HG03460 (cell line): ENCODE measurements at regions not wholly inside any gene's neighbourhood (a gene's known extent, or its start where the extent isn't known, plus 50 kb on each side); places are given as distances from the start of the nearest gene placed in this dataset.
"Not testable (repeated sequence)": the region's sequence is repeated elsewhere in the genome, so short reads cannot be mapped to it uniquely, and the experiment has no call there.

Experiments used
- ATAC-seq: cut with Tn5 transposase; IDR thresholded peaks from one replicate; pipeline ENCODE4 v1.9.1; 2021; ENCODE audit not compliant: unreplicated experiment

DNA sequence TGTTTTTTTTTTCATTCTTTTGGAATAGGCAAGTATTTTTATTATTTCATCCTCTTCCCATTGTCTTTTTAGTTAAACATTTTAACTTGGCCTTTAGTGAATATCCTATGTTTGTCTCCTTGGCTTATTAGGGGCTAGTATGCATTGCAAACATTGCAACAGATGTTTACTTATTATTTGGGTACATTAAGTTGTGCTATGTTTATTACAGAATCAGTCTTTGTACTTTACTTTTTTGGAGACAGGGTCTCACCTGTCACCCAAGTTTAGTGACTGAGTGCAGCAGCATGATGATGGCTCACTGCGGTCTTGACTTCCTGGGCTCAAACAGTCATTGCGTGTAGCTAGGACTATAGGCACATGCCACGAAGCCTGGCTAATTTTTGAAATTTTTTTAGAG, 51.1 kb upstream of the NUDT6 start:
- no peak for ATAC-seq

GRCh38 chr4:122976111-122976510, 53.7 kb upstream of the NUDT6 start:
- ATAC-seq, result no peak

GRCh38 chr4:122977103-122977502, 54.7 kb upstream of the NUDT6 start:
- ATAC-seq, result no peak

GRCh38 chr4:122978109-122978508, 55.7 kb upstream of the NUDT6 start:
- ATAC-seq, result no peak

- ATAC-seq, result no peak
These were observed 56.4 kb upstream of the NUDT6 start for GRCh38 chr4:122978789-122979188.

- ATAC-seq, result no peak
These were observed 58.5 kb upstream of the NUDT6 start for GRCh38 chr4:122980860-122981259.

DNA sequence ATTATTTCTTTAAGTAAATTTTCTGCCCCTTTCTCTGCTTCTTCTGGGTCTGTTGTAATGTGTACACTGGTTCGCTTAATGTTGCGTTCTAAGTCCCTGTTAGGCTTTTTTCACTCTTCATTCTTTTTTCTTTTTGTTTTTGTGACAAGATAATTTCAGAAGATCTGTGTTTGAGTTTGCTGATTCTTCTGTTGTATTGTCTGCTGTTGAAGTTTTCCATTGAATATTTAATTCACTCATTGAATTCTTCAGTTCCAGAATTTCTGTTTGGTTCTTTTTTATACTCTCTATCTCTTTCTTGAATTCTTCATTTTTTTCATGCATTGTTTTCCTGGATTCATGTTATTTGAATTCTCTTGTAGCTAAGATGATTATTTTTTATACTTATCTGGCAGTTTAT, 66.3 kb upstream of the NUDT6 start:
- ATAC-seq, result no peak

DNA sequence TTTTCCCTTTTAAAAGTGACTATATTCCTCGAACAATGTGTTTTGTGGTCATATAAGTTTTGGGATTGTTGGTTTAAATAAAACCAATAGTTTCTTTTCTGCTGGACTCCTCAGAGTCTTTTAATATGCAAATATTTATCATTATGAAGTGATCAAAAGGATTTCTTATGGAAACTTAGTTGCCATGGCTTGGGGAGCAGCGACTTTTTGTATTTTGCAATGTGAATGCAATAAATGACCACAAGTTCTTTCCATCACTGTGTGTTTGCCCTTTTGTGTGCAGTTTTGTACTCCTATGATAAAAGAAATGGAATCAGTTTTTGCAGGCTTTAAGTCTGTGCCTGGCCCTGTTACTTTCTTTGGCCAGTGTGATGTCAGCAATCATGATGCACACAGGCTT, 68.5 kb upstream of the NUDT6 start:
- ATAC-seq, result no peak

DNA sequence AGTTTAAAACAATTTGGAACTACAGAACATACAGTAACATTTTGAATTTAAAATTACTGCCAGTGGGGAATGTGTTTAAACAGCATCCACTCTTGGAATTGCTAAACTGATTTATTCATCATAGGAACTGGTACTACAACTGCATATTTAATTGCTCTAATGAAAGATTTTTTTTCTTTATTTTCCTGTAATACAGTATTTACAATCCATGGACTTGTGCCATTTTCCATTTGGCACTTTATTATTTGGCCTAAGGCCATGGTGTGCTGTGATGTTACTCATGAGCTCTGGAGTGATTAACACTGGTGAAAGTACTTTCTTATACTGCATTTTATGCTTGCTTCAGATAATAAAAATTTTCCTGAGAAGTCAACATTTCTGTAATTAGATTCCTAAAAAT, 69.7 kb upstream of the NUDT6 start:
- ATAC-seq, result no peak

GRCh38 chr4:122992641-122993040, 70.2 kb upstream of the NUDT6 start:
- ATAC-seq, result no peak

DNA sequence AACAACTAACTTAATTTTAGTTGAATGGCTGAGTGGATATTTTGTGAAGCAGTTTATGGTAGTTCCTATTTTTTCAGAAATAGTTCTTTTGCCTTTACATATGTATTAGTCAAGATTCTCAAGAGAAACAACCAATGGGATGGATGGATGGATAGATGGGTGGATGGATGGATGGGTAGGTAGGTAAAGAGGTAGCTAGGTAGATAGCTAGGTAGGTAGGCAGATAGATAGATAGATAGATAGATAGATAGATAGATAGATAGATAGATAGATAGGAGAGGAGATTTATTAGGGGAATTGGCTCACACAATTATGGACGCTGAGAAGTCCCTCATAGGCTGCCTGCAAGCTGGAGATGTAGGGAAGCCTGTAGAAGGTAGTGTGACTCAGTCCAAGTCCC, 74.0 kb upstream of the NUDT6 start:
- ATAC-seq, result no peak

DNA sequence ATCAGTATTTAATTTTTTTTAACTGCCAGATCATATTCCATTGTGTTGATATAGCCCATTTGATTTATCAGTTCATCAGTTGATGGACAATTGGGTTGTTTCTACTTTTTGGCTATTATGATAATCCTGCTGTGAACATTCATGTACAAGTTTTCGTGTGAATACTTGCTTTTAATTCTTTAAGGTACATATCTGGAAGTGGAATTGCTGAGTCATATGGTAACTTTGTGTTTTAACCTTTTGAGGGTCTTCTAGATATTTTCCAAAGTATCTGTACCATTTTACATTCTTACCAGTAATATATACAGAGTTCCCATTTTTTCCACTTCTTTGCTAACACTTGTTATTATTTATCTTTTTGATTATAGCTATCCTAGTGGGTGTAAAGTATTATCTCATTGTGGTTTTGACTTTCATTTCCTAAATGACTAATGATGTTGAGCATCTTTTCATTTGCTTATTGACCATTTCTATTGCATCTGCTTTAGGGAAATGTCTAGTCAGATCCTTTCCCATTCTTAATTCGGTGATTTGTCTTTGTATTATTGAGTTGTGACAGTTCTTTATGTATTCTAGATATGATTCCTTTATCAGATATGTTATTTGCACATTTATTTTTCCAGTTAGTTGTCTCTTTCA, 75.2 kb upstream of the NUDT6 start:
- ATAC-seq, result no peak

DNA sequence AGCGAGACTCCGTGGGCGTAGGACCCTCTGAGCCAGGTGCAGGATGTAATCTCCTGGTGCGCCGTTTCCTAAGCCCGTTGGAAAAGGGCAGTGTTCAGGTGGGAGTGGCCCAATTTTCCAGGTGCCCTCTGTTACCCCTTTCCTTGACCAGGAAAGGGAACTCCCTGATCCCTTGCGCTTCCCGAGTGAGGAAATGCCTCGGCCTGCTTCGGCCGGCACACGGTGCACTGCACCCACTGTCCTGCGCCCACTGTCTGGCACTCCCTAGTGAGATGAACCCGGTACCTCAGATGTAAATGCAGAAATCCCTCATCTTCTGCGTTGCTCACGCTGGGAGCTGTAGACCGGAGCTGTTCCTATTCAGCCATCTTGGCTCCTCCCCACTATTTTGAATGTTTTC, 81.7 kb upstream of the NUDT6 start:
- not testable (repeated sequence) for ATAC-seq

- ATAC-seq, result not testable (repeated sequence)
These were observed 82.7 kb upstream of the NUDT6 start for GRCh38 chr4:123005126-123005525.

- no peak for ATAC-seq
These were observed 85.3 kb upstream of the NUDT6 start for GRCh38 chr4:123007679-123008078.

DNA sequence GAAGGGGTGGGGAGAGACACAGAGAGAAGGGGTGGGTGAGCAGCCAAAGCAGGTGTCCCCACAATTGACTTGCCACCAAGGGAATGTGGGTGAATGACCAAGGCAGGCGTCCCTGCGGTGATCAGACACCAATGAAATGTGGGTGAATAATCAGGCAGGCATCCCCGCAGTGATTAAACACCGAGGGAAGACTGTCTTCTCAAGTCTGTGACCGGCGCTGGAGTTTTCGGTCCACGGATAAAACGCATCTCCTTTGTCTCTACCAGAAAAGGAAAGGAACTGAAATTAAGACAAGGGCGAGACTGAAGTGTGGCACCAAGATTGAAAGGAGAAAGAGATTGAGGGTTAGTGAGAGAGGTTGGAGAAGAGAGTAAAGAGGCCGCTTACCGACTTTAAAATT, 90.0 kb upstream of the NUDT6 start:
- ATAC-seq, result not testable (repeated sequence)

- no peak for ATAC-seq
These were observed 91.6 kb upstream of the NUDT6 start for GRCh38 chr4:123014038-123014437.

- no peak for ATAC-seq
These were observed 94.7 kb upstream of the NUDT6 start for GRCh38 chr4:123017078-123017477.

DNA sequence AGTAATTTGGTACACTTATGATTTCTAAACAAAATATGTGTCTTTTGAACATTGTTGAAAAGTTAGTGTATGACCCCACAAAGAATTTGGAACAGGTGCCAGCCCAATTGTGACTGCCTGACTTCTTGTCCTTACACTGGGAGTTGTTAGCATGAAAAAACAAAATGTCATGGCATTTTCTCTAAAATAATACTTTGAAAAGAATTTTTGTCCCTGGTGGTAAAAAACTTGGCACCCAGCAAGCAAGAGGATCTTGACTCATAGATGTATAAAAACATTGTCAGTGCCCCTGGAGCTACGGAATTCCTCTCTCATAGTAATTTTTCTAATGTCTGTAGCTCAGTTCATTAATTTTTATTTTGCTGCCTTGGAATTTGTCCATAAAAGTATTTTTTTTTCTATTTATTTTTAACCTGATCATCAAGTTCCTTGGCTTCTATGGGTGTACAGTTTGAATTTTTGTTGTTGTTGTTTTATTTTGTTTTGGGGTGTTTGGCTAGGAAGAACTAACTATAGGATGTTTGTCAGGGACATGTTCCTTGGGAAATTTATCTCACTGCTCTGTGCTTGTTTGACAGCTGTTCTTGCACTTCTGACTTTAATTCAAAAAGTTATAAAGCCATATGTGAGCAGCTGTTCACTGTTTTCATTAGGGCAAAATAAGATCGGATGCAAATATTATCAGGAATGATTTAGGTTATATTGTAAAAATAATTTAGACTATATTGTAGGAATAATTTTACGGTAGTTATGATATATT, 95.4 kb upstream of the NUDT6 start:
- no peak for ATAC-seq

DNA sequence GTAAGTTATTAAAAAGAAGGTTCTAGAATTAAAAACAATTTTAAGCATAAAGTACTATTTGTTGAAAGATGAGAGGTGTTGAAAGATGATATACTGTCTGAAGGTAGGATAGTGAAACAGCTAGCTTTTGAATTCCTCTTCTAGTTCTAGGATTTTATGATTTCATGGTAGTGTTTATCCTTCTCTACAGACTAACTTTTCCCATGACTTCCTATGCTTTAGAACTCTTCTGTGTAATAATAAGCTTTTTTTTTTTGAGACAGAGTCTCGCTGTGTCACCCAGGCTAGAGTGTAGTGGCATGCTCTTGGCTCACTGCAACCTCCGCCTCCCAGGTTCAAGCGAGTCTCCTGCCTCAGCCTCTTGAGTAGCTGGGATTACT, 96.0 kb upstream of the NUDT6 start:
- no peak for ATAC-seq

DNA sequence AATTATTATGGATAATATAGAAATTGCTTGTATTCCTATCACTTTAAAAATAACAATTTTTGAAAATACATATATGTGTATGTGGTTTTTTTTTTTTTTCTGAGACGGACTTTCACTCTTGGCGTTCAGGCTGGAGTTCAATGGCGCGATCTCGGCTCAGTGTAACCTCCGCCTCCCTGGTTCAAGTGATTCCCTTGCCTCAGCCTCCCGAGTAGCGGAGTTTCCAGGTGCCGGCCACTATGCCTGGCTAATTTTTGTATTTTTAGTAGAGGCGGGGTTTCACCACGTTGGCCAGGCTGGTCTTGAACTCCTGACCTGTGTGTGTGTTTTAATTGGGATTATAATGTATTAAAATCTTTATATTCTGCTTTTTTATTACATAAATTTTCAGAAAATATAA, 97.9 kb upstream of the NUDT6 start:
- ATAC-seq, result no peak

GRCh38 chr4:123023647-123024046, 101.2 kb upstream of the NUDT6 start:
- ATAC-seq, result no peak

GRCh38 chr4:123024710-123025109, 102.3 kb upstream of the NUDT6 start:
- ATAC-seq, result no peak
